ENCODE measurements at regions not wholly inside any gene's neighbourhood (a gene's known extent, or its start where the extent isn't known, plus 50 kb on each side); places are given as distances from the start of the nearest gene placed in this dataset.

DNA sequence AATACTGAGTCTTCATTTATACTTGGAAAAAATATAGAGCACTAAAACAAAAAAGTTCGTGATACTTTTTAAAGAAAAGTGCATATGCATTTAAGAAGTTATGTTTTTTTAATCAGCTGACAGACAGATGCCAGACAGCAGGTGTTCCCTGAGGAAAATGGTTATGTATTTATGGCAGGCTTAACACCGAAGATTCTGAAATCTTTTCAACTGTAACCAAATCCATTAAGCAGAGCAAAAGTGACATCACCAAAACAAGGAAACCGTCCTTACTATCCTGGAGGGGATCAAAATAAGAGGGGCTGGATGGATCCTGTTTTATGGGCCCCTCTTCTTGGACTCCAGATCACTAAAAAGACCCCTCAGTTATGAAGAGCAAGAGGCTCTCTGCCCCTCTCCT, 404.9 kb upstream of the ADAMTS16 start:
- DNase-seq (ENCODE audit: insufficient read length, low spot score) (no peak), FAIRE-seq (no peak)

DNA sequence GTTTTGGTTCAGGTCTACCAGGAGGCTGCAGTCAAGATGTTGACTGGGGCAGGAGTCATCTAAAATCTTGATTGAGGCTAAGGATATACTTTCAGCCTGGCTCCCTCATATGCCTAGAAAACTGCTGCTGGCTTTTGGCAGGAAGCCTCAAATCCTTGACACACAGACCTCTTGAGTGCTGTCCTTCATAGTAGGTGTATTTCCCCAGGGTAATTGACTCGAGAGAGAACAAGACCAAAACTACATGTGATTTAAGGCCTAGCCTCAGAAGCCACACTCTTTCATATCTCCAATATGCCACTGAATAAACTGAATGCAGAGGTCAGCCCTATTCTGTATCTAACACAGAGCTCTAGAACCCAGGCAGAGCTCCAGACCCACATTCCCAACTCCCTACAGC, 402.3 kb upstream of the ADAMTS16 start:
- DNase-seq (ENCODE audit: insufficient read length, low spot score), result no peak
- FAIRE-seq, result no peak

DNA sequence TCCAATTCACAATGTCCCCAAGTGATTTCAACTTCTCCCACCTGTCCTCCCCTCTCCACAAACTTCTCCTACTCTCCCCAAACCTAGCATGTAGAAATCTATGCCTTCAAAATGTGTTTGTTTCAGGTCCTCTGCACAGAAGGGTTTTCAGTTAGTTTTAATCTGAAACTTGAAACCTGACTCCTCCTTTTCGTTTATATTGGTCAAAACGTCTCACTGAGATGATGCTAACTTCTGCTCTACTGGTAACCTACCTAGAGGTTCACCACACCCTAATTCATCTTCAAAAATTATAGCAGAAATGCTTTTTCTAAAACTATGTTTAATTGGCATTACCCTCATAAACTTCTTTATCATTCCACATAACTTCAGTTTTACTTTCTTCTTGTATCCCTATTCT, 401.8 kb upstream of the ADAMTS16 start:
- FAIRE-seq, result no peak

DNA sequence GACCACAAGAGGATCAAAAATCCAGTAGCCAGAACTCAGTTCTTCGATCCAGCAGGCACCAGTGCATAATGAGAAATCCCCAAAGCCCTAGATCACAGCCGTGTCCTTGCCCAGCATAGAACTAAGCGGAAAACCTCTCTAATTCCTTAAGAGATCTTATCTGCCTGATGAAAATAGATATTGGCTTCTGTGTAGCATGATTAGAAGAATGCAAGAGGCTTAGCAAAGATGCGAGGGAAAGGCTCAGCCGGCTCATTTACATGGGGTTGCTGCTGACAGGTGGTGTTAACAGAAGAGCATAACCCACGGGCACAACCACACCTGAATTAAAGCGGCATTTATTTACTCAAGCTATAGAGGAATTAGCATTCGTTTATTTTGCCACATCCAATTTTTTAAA, 400.0 kb upstream of the ADAMTS16 start:
- DNase-seq (ENCODE audit: insufficient read length, low spot score) (no peak), FAIRE-seq (no peak)

More for the DNA sequence above, 401.8 kb upstream of the ADAMTS16 start:
- no peak for DNase-seq (ENCODE audit: insufficient read length, low spot score)

DNA sequence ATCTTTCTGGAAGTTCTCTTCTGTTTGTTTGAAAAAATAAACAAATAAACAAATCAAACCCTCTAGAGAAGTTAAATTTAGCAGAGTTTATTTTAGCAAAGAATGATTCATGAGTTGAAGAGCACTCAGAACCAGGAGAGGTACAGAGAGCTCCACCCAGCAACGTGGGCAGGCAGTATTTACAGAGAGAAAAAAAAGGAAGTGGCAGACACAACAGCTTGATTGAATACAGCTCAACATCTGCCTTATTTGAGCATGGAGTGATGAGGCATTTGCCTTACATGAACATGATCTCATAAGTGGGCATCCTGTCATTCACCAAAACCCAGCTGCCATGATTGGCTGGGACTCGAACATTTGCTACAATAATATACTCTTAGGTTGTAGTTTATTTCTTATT, 381.6 kb upstream of the ADAMTS16 start:
- no peak for FAIRE-seq

DNA sequence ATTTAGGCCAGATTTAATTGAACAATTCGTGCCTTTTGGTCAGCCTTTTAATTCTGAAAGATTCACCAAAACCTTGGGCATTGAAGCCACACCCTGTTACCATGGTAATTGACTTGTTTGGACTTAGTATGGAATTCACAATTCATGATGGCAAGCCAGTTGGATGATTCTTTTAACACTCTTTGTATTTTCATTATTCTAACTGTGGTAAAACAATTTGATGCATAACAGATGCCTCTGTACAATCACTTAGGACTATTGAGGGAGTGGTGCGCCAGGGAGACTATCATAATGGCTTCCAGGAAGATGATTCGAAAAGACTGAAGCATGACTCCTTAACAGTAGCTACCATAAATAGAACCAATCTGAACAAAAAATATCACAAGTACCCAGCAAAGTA, 381.1 kb upstream of the ADAMTS16 start:
- FAIRE-seq (no peak), DNase-seq (ENCODE audit: insufficient read length, low spot score) (no peak)

More for the DNA sequence above, 381.6 kb upstream of the ADAMTS16 start:
- DNase-seq (ENCODE audit: insufficient read length, low spot score), result no peak

DNA sequence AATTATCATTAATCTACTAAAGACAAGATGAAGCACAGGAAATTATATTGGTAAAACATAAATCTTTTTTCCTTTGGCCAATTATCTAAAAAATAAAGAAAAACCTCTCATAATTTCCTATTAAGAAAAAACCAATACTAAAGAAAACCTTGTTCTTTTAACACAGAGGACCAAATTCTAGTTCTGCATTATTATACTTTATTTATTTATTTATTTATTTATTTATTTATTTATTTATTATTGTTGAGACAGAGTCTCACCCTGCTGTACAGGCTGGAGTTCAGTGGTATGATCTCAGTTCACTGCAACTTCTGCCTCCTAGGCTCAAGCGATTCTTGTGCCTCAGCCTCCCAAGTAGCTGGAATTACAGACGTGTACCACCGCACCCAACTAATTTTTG, 377.8 kb upstream of the ADAMTS16 start:
- FAIRE-seq (no peak), DNase-seq (ENCODE audit: insufficient read length, low spot score) (no peak)

DNA sequence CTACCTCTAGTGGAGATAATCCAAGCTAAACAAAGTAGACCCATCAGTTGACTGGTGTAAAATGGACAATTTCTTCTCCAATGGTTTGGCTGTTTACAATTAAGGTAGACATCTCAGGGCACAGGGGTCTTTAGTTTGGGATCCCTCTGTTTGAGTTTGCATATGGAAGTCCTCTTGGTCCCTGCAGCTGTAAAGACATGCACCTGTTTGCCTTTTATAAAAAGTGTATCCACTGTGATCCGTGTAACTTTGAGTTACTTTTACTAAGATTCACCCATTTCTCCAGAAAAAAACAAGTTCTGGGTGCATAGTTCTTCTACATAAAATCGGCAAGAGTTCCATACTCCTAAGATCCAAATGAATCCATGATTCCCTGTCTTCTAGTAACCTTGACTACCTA, 374.7 kb upstream of the ADAMTS16 start:
- FAIRE-seq (no peak), DNase-seq (ENCODE audit: insufficient read length, low spot score) (no peak)

DNA sequence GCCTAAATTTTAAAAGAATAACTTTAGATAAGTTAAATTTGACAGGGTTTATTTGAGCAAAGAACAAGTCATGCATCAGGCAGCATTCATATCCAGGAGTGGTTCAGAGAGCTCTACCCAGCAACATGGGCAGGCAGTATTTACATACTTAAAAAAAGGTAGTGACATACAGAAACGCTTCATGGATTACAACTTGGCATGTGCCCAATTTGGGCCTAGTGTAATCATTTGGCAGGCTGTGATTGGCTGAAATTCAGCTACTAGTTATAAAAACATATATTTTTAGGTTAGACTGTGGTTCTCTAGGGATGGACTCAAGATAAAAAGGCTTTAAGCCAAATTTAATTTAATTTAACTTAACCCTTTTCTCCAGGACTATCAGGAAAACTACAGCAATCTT, 374.0 kb upstream of the ADAMTS16 start:
- FAIRE-seq, result no peak
- no peak for DNase-seq (ENCODE audit: insufficient read length, low spot score)

DNA sequence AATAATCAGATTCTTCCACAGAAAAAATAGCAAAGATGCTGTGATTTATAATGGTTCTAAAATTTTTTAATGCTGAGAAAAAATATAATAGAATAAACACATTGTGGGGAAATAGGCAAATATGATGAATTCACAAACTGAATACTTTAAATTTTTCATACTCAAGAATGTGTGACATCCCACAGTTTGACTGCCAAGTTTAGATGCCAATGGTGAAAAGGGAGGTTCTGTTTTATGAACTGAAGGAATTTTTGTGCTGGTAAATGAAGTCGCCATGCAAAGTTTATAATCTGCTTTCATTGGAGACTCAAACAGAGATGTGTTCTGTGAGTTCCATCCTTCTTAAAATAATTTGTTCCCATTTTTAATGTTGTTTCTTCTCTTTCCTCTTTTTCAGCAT, 367.5 kb upstream of the ADAMTS16 start:
- FAIRE-seq (no peak), DNase-seq (ENCODE audit: insufficient read length, low spot score) (no peak)

DNA sequence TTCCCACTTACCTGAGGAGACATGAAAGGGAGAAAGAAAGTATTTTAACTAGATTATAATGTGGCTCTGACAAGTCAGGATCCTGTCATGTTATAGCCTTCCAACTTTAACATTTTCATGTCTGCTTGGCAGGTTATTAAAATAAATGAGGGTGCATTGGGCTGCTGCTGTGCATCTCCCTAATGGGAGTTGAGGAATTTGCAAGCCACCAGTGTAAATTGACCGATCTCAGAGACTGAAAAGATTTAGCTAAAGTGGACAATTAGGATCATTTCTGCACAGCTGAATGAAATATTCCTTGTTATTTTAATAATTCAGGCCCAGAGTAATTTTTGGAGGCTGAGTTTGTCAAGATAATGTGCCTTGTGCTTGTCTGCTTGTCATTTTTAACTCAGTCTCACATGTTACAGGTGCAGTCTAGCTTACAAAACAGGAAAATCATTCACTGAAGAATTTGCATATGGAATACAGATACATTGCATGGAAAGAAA, 366.3 kb upstream of the ADAMTS16 start:
- no peak for FAIRE-seq

DNA sequence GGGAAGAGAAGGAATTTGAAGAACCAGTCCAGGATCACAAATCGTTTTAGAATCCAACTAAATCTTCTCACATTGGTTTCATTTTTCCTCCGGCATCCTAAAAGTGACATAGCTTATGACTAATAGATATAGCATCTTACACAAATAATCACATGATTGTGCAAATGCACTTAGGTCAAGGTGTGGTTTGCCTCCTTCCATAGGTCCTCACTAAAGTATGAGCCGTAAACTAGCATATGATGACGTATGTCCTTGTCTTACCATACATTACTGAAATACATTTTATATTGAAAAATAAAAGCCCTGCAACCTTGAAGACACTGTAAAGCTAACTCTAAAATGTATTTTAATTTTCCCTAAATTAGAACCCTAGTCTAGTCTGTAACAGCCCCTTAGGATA, 362.7 kb upstream of the ADAMTS16 start:
- FAIRE-seq (no peak), DNase-seq (ENCODE audit: insufficient read length, low spot score) (no peak)

More for the DNA sequence above, 366.3 kb upstream of the ADAMTS16 start:
- no peak for DNase-seq (ENCODE audit: insufficient read length, low spot score)

DNA sequence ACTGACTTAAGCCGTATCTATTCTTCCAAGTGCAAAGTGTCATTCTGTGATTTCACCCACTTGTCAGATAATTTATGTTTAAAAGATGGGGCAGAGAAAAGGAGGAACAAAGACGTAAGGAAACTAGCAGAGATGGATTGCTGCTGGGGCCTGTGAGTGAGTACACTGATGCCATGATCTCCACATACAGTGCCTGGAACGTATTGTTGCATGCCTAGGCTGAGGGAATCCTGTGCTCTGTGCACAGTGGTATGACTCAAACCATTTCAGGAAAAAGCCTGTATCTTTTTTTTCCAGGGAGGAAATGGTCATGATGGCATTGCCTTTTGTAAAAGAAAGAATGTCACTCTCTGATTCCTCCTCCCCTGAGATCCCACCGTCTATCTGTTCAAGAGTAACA, 359.5 kb upstream of the ADAMTS16 start:
- DNase-seq (ENCODE audit: insufficient read length, low spot score) (no peak), FAIRE-seq (no peak)

DNA sequence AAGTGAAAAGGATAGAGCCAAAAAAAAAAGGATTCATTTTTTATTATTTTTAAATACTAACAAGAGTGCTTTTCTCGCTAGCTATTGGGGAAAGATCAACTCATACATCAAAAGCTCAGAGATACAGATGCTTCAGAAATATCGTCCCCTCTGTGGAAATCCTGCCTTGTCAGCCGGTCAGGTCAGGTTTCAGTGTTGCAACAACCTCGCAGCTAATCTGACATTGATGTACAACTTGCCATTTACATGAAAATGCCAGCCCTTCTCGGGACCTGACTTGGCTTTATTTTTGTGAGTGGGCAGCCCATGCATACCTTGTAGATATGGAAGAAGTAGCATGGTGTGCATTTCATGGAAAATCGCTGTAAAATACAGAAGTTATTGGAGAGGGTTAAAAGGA, 358.8 kb upstream of the ADAMTS16 start:
- FAIRE-seq (no peak), DNase-seq (ENCODE audit: insufficient read length, low spot score) (no peak)

DNA sequence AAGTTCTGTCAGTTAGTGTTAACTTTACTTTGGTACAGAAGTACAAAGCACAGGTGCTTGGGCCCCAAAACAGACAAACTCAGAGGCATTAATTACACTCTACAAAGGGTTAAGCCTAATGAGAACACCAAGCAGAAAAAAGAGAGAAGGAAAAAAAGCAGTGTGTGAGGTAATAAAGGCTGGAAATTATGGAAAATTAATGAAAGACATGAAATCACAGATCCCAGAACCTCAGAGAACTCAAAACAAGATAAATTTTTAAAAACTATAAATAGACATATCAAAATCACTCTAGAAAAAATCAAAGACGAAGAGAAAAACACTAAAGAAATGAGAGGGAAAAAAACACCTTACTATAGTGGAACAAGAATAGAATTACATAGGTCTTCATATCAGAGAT, 354.2 kb upstream of the ADAMTS16 start:
- FAIRE-seq, result no peak
- DNase-seq (ENCODE audit: insufficient read length, low spot score), result no peak

DNA sequence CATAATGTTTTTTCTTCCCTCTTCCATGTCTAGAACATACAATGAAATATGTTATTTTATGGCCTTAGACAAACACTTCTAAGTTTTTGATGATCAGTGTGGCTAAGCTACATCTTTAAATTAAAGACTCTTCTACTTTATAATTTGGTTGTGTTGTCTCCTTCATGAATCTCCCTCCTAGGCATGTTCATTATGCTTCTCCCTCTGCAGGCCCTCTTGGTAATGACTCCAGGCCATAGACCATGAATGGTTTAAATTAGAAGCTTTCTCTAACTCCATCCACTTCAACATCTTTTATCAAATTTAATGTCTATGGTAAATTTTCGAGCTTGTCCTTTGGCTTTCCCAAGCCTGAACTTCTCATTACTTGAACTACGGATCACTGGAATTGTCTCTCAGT, 342.7 kb upstream of the ADAMTS16 start:
- FAIRE-seq (no peak), DNase-seq (ENCODE audit: insufficient read length, low spot score) (no peak)

DNA sequence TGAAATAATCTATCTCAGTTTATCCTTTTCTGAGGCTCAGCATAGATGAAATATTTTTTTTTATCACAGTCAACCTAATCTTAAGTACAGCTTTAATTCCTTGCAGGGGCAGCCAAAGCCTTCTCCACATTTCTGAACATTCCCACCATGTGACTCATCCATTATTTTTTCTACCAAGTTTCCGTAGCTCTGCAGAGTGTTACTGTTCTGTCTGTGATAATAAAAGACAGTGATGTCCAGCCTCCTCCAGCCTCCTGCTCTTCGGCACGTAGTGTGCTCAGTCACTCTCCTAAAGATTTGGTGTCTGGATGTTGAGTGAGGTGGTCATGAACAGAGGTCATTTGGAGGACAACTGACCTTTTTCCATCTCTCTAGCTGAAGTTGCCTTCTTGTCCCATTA, 338.1 kb upstream of the ADAMTS16 start:
- no peak for FAIRE-seq
- no peak for DNase-seq (ENCODE audit: insufficient read length, low spot score)

DNA sequence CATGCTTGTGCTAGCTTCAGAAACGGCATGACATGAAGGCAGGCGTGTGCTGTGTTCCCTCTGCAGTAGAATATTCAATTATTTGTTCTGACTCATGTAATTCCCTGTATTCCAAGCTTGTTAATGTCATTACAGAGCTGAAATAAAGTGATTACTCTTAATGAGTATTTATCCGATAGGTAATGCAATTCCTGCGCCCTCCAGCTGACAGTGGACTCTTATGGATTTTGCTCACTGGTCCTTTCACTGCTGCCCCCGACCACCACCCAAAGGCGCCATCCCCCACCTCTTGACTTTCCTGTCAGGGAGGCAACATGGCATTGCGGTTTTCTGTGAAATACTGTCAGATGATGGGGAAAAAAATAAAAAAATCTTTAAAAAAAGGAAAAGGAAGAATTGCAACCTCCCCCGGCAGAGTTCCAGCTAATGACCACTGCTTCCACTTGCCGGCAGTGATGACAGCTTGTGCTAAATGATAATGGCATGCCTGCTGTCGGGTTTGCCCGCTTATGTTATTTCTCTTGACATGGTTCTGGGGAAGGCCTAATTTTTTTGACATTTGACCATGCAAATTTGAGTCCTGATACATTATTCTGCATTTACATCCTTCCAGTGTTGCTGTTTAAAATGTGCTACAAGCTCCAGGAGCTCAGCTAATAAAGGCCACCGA, 335.3 kb upstream of the ADAMTS16 start:
- no peak for DNase-seq (ENCODE audit: insufficient read length, low spot score)
- FAIRE-seq, result no peak

DNA sequence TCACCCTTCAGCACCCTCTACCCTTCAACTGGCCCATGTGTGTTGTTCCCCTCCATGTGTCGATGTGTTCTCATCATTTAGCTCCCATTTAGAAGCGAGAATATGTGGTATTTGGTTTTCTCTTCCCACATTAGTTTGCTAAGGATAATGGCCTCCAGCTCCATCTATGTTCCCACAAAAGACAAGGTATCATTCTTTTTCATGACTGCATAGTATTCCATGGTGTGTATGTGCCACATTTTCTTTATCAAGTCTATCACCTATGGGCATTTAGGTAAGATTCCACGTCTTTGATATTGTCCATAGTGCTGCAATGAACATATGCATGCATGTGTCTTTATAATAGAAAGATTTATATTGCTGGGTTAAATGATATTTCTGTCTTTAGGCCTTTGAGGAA, 325.1 kb upstream of the ADAMTS16 start:
- DNase-seq (ENCODE audit: insufficient read length, low spot score) (no peak), FAIRE-seq (no peak)

DNA sequence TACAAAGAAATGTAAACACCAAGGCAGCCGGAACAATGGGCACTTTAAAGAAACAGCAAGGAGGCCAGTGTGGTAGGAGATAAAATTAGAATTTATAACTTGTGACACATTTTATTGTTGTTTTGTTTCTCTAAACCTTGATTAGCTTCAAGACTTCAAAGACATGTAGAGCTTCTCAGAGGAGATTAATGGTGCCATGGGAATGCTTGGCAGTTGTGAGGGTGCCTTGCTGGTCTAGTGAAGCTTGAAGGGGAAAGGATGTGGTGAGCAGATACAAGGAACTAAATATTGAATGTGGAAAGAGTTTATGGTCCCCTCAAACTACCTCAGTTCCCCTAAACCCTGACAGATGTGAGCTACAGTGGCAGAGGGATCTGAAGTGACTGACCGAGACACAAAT, 322.4 kb upstream of the ADAMTS16 start:
- DNase-seq (ENCODE audit: insufficient read length, low spot score) (no peak), FAIRE-seq (no peak)

DNA sequence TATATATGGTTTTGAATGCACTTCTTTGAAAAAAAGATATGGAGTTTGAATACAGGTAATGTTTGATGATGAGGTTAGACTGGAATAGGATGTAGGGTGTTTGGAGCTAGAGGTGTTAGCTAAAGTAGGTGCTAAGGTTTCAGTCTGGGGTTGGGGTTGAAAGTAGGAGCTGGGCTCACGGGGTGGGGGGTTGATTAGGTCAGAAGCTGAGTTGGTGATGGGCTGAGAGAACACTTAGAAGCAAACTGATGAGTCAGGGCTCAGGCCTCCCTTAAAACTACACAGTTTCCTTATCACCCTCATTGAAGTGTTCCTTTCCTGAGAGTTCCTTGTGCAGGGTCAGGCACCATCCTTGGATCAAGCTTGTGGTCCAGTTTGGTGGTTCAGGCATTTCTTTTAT, 308.8 kb upstream of the ADAMTS16 start:
- FAIRE-seq, result no peak
- no peak for DNase-seq (ENCODE audit: insufficient read length, low spot score)

DNA sequence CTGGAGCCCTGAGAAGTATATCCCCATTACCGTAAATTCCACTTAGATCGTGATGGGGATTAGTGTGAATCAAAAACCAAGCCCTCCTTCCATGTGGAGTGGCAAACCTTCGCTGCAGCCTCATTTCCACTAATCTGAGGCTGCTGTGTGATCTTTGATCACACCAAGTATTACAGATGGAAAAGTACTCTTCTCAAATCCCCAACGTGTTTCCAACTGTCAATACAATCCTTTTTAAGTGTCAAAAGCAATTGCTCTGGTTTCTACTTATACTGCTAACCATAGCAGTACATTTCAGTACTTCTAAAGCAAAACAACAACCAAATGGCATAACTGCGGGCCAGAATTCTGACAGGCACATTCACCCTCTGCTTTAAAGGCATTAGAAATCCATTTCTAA, 307.7 kb upstream of the ADAMTS16 start:
- FAIRE-seq (no peak), DNase-seq (ENCODE audit: insufficient read length, low spot score) (no peak)

DNA sequence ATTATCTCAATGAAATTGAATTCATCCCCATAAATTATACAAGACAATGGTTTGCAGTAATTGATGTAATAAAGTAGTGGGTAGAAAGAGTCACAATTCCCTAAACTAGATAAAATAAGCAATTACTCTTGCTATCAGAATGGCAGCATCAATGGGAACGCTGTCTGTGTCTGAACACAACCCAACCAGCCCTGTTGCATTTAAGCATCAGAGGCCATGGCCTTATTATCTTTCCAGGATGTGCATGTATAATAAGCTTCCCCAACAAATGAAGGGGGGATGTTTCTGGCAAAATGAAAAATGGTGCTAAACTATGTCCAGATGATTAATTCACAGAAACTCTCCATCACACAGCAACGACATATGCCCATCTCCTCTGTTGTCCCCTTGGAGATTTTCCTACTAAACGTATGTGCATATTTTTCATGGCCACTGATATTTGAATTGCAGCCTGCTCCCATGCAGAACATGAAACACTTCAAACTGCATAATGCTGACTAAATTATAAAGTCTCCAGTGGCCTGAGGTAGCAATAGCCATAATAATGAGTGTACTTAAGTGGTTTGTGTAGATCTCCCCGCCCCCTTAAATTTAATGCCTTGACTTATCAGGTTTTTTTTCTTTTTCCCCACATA, 306.9 kb upstream of the ADAMTS16 start:
- FAIRE-seq (no peak), DNase-seq (ENCODE audit: insufficient read length, low spot score) (no peak)

Data from GM19239 (cell line).